Suppressor macrophage treated with lipopolysaccharide for 4 hours (primary cell): ENCODE measurements at regions not wholly inside any gene's neighbourhood (a gene's known extent, or its start where the extent isn't known, plus 50 kb on each side); places are given as distances from the start of the nearest gene placed in this dataset.
A peak's percentile ranks its signal among the peaks of the same experiment; 100 is the strongest.

Experiments used
- DNase-seq: peaks from one replicate; pipeline ENCODE4 v3.0.0-alpha.2; 2020

DNA sequence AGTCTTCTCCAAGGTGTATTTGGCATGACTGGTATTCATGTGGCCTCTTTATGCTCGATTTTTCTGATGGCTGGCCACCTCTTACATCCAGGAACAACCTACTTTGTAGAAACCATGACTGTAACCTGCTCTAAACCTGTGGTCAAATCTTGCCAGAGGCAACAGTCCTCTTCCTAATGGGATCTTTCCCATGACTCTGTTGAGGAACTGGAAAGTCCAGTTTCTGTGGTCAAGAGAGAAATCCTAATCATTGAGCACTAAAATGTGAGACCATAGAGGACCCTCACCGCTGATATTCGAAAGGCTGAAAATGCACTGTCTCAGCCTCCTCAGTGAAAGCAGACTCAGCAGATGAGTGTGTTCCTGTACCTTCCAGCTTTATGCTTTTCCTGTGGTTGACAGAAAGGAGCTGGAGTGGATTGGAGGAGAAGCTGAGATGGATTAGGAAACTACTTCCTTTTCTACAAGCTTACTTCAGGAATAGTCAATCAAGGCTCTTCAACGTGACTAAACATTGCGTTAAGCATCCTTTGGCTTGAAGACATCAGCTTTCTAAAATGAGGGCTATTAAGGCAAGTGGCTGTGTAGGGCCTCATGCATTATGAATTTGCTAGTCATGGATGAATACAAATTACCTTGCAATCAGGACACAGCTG lies 69.7 kb upstream of the DAPK1 start:
- DNase-seq: no peak

DNA sequence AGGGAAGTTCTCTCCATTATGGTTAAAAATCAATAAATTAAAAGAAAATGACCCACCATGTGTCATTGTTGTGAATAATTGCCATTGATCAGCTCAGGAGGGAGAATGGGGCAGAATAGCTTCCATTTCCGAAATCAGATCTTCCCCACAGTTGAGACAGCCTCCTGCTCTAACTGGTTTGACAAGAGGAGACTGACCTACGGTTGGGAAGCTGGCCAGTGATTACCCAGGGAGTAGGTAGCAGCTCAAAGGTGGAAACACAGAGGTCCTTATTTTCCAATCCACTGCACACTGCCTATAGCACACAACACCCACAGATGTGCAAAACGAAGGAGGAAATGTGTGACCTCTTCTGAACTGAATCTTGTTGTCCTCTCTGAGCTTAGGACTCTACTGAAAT lies 69.0 kb upstream of the DAPK1 start:
- DNase-seq: no peak

DNA sequence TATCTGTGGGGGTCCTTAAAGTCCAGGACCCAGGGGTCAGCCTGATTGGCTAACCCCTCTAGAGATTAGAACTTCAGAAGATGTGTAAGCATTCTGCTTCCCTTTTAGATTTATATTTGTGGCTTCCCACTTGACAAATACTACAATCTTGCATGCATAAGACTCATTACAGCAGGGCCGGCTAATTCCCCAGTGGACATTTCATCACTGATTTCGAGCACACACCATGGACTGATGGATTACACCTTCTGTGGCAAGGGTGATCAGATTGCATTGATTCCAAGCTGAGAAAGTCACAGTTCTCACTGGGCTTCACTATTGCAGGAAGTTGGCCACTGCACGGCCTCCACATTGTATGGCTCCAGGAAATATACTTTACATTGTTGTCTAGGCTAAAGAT lies 65.8 kb upstream of the DAPK1 start:
- DNase-seq: no peak

DNA sequence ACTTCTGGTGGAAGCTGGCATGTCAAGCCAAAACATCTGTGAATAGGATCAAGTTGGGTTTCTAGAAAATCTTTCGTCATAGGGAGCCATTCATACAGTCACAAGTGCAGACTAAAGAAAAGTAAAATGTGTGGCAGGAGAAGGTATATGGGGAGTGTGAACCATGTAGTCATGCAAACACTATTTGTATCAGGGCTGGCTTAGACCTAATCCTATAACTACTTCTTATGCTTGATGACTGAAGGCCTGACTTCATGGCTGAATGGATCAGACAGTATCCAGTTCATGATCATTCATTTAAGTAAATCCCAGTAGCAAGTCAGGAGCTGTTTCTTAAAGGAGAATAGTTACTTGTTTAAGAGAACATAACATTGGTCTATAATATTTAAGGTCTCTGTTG lies 63.8 kb upstream of the DAPK1 start:
- no peak for DNase-seq

DNA sequence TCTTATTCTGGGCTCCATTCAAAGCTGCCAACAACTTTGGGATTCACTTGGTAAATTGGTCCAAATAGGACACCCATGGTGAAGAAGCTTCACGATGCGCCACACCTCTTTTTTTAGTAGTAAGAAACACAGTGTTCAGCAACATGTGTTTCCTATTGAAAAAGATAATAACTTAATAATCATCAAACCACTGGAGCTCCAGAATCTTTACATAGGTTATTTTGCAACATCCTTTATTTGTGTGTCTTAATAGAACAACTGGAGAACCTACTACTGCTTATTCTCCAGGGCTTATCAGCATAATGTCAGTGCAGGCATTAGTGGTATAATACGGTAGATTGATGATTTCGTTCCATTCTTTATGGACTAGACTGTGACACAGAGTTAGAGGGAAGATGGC lies 63.3 kb upstream of the DAPK1 start:
- DNase-seq: no peak

DNA sequence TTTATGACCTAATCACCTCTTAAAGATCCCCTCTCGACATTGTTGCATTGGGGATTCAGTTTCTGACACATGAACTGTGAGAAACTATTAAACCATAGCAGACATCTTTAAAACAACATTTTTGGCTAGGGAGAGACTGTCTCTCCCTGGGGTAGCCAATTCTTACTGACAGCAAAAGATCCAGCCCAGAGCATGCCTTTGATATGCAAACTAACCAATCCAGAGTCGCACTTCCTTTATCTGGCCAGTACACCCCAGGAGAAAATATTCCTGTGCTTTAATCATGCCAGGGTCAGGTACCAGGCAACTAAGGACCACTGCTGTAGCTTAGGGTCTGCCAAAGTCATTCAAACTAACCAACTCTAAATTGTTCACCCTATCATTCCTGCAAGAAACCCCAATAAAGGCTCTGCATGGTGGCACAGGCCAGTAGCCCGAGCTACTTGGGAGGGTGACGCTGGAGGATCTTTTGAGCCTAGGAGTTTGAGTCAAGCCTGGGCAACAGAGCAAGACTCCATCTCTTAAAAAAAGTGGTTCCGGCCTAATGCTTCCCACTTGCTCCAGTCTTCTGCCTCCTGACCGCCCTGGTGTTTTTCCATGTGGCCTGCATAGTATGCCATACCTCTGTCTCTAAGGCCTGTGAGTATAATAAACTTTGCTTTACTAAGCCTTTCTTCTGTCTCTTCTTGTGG lies 62.3 kb upstream of the DAPK1 start:
- no peak for DNase-seq

DNA sequence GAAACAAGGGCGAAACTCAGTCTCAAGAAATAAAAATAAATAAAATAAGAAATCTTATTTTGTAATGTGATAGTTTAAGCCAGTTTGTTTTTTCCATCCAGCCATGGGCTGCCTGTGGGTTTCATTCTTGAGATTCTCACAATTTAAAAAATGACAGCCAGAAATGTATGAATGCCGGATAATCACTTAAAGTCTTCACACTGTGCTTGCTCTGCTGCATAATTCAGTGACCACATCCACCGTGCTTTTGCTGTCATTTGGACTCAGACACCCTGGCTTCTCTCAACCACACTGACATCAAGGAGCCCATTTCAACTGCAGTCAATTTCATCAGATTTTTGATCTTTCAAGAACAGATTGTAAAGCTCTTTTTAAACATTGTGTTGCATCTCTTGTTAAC lies 61.0 kb upstream of the DAPK1 start:
- no peak for DNase-seq

DNA sequence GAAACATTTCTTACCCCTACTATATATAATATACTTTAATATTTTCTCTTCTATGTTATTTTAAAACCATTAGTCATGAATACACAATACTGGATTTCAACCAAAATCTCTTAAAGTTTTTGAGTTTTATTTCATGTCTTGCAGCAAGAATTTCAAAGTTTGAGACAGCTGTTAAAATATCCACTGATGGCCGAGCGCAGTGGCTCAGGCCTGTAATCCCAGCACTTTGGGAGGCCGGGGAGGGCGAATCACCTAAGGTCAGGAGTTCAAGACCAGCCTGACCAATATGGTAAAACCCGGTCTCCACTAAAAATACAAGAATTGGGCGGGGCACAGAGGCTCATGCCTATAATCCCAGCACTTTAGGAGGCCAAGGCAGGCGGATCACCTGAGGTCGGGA lies 59.7 kb upstream of the DAPK1 start:
- DNase-seq: no peak

DNA sequence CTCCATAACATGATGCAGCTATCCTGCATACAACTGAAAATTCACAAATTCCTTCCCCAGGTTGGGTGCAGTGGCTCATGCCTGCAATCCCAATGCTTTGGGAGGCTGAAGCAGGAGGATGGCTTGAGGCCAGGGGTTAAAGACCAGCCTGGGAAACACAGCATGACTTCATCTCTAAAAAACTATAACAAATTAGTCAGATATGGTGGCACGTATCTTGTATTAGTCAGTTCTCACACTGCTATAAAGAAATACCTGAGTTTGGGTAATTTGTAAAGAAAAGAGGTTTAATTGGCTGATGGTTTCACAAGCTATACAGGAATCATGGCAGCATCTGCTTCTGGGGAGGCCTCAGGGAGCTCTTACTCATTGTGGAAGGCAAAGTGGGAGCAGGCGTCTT lies 56.4 kb upstream of the DAPK1 start:
- no peak for DNase-seq

DNA sequence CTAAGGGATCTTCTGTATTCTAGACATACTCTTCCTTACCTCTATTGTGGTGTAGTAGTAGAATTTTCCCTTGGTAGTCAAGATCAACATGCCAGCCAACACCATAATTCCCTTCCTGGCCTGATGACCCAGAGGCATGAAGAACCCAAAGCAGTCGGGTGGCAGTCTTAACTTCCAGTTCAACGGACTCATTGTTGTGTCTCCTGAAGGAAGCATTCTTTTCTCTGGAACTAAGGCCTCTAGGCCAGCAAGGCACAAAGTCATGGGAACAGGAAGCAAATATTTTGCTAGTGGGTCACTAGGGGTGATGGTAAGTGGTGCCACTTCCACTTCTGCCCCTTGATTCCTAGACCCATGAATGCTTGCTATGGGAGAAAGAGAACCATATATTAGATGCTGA lies 55.2 kb upstream of the DAPK1 start:
- no peak for DNase-seq

DNA sequence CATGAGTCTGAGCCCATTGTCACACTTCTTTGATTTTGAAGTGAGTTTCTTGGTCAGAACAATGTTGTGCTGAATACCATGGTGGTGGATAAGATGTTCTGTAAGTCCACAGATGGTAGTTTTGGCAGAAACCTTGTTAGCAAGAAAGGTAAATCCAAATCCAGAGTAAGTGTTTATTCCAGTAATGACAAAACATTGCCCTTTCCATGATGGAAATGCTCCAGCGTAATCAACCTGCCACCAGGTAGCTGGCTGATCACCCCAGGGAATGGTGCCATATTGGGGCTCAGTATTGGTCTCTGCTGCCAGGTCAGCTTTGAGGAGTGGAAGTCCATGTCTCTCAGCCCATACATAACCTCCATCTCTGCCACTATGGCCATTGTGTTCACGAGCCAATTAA lies 54.7 kb upstream of the DAPK1 start:
- DNase-seq: no peak

DNA sequence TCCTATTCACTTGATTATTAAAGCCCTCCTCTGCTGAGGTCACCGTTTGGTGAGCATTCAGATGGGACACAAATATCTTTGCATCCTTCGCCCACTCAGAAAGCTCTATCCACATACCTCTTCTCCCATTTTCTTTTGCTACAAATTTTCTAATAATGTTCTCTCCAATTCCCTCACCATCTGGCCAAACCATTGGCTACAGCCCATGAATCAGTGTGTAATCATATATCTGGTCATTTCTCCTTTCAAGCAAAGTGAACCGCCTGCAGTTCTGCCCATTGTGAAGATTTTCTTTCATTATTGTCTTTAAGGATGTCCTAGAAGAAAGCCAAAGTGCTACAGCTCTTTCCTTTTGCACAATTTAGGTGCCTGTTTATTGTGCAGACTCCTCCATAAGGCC lies 54.2 kb upstream of the DAPK1 start:
- no peak for DNase-seq

DNA sequence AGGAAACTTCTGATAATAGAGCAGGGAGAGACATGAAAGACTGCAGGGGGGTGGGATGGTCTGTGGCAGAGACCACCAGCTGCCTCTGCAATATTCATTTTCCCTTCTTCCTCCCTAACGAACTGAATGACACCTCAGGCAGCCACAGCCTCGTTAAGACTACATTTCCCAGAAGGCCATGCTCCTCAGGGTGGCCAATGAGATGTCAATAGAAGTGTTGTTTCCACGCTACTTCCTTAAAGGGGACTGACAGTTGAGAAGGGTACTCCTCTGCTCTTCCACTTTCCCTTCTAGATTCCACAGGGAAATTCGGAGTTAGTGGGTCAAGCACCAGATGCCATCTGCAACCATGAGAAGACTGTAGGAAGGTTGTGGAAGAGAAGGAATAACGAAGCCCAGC lies 52.0 kb upstream of the DAPK1 start:
- peak; percentile 57 for DNase-seq

DNA sequence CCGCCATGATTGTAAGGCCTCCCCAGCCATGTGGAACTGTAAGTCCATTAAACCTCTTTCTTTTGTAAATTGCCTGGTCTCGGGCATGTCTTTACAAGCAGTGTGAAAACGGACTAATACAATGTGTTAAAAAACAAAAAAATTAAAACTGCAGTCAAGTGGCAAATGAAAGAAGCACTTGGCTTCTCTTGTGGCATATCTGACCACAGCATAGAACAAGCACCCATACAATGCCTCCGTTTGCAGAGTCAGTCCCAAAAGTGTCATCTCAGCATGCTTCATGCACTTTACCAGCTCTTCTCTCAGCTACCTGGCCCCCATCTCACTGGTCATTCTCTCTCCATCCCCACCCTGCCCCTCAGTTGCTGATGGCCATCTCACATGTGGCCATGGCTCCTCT lies 51.1 kb upstream of the DAPK1 start:
- no peak for DNase-seq

DNA sequence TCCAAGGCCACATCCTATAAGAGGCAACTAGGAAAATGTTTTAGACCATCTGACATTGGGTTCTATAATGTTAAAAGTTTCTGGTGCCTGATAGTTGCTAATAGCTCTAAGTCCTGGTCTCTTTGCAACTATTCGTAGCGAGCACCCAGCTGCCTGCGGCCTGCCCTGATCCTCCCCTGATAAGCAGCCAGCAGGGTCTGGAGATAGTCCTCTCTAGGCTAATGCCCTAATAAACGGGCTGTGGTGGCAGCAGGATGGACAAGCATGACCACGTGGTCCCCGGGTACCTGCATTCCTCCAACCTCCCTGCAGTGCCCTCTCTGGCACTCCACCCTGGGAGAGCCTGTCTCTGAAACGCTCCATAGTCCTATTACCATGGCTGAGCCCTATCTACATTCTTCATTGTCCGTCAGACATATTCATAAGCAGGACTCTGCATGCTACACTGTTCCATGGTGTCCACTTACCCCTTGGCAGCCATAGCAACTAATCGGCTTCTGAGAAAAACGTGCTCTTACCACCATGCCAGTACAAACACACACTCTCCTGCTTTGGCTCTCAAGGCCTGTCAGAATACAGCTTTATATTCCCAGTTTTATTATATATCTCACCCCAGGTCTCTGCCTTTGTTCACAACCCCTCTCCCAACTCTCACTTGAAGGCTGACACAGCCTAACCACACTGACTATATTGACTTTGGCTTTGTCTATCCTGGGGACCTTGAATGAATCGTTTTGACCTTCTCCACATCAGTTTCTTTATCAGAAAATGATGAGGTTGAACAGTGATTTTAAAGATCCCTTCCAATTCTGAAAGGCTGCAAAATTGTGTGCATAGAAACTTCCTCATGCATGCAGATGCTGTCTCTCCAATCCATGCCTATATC lies 49.9 kb upstream of the DAPK1 start:
- no peak for DNase-seq
